HG02973 (cell line): ENCODE measurements at regions not wholly inside any gene's neighbourhood (a gene's known extent, or its start where the extent isn't known, plus 50 kb on each side); places are given as distances from the start of the nearest gene placed in this dataset.
"Not testable (repeated sequence)": the region's sequence is repeated elsewhere in the genome, so short reads cannot be mapped to it uniquely, and the experiment has no call there.

Experiments
- ATAC-seq: cut with Tn5 transposase; IDR thresholded peaks from one replicate; pipeline ENCODE4 v1.9.1; 2021; ENCODE audit warnings: moderate library complexity; ENCODE audit not compliant: unreplicated experiment

DNA sequence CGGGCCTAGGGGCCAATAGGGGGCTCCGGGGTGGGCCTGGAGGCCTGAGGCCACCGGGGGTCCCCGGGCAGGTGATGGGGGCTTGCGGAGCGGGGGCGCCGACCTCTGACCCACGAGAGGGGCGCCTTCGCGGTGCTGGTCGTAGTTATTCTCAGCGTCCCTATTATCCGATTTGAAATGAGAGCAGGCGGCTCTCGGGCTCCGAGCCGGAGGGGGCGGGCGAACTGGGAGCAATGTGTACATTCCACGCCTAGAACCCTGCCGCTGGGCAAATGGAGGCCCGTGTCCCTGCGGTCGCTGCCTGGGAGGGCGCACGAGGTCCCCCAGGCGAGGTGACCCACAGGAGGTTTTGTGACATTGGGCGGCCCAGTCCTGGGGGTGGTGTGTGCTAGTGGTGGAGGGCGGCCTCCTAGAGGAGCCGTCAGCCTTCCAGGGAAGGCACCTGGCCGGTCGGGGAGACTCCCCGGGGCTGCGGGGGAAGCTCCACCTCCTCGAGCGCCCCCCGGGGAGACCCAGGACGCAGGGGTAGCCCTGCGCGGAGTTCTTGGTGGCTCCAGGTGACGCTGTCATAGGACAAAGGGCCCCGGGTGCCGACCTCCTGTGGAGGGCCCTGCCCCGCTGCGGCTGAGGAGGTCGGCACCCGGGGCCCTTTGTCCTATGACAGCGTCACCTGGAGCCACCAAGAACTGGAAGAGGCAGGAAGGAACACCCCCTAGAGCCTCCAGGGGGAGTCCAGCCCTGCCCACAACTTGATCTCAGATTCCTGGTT, 102.6 kb upstream of the PRKX start:
- ATAC-seq, result no peak

DNA sequence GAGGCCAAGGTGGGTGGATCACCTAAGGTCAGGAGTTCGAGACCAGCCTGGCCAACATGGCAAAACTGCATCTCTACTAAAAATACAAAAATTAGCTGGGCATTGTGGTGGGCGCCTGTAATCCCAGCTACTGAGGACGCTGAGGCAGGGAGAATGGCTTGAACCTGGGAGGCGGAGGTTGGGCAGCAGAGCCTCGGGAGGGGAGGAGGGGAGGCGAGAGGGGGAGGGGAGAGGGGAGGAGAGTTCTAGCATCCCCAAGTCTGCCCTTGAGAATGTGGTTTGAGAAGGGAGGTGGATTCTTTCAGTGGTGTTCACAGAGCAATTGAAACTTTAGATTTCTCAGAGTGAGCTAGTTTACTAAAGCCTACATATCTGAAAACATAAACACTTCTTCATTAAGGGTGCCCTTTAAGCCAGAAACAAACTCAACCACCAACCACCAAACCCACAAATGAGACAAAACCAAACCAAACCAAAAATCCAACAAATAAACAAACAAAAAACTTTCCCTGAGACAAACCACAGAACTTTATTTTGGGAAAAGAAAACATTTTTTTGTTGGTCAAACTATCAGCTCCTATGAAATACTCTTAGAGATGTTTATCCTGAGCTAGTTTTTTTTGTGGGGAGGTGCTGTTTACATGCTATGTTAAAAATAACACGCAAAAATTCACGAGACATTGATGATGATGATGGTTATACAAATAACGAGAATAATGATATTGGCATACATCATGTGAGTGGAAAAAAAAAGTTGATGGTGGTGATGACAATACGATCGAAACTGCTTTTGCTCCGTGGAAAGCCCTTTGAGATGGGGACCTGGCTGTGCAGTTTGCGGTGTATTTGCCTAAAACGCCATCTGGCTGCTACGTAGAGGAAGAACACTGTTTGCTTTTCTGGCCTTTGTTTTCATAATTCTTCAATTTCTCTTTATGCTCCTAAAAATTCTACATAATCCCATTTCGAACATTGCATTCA, 98.2 kb upstream of the PRKX start:
- no peak for ATAC-seq

GRCh38 chrX:3807906-3808305, 94.5 kb upstream of the PRKX start:
- ATAC-seq, result no peak

- ATAC-seq, result no peak
Observed at GRCh38 chrX:3806630-3807029, 93.2 kb upstream of the PRKX start.

DNA sequence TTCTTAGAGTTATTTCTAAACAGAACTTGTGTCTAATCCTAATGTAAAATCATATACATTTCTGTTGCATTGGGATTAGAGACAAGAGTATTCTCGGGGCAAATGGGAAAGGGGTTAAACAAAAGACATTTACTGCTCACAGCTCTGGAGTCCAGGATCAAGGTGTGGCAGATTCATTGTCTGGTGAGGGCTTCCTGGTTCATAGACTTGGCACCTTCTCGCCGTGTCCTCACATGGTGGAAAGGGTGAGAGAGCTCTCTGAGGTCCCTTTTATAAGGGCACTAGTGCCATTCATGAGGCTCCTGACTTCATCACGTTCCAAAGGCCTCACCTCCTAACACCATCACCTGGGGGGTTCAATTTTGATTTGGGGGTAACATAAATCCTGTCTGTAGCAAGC, 90.3 kb upstream of the PRKX start:
- ATAC-seq, result no peak

- ATAC-seq, result no peak
Observed at GRCh38 chrX:3803305-3803704, 89.9 kb upstream of the PRKX start.

- ATAC-seq, result not testable (repeated sequence)
Observed at GRCh38 chrX:3795411-3795810, 82.0 kb upstream of the PRKX start.

- no peak for ATAC-seq
Observed at GRCh38 chrX:3791449-3791848, 78.0 kb upstream of the PRKX start.

GRCh38 chrX:3788494-3789233, 75.2 kb upstream of the PRKX start:
- no peak for ATAC-seq

- ATAC-seq, result no peak
Observed at GRCh38 chrX:3787856-3788255, 74.4 kb upstream of the PRKX start.

DNA sequence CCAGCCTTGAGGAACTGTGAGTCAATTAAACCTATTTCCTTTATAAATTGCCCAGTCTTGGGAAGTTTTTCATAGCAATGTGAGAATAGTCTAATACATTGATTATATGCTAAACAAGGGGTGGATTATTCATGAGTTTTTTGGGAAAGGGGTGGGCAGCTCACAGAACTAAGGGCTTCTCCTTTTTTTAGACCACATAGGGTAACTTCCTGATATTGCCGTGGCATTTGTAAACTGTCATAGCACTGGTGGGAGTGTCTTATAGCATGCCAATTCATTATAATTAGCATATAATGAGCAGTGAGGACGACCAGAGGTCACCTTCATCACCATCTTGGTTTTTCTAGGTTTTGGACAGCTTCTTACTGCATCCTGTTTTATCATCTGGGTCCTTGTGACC, 72.4 kb upstream of the PRKX start:
- ATAC-seq, result not testable (repeated sequence)

GRCh38 chrX:3780564-3780963, 67.1 kb upstream of the PRKX start:
- no peak for ATAC-seq

DNA sequence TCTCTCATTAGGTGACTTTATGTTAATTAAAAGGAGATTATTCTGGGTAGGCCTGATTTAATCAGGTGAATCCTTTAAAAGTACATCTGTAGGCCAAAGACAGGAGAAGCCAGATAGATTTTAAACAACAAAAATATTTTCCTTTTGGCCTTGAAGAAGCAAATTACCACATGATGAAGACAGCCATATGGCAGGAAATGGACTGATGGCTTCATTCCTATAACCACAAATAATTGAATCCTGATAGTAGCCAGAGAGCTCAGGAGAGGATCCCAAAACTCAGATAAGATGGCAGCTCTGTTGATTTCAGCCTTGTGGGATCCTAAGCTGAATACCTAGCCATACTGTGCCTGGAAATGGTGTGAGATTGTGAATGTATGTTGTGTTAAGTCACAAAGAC, 66.1 kb upstream of the PRKX start:
- ATAC-seq, result no peak

DNA sequence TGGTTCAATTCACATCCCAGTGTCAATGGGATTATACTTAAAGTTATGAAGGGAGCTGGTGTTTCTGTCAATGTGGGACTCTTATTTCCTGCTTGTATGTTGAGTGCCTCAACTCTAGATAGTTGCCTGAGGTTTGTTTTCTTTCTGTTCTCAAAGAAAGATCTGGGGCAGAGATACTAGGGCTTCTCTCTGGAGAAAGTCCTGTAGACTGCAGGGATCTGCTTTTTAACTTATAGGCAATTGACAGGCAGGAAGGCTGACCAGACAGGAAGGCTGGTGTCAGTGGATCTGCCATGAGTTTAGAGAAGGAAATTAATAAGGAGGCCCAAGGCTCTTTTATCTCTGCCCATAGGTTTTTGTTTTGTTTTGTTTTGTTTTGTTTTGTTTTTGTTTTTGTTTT, 64.0 kb upstream of the PRKX start:
- no peak for ATAC-seq

DNA sequence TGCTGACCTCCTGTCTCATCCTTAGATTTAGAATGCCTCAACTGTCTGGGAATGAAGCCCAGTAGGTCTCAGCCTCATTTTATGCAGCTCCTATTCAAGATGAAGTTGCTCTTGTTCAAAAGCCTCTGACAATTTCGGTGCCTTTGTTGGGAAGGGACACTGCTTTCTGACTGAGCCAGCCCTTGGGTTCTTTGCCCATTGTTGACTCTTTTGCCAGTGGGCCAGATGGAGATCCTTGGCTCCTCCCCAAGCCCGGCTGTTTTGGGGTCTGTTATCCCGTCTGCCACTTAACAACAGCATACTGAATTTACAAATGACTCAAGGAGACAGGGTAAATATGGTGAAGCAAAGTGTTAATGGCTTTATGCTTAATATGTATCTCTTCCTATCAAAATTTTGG, 58.3 kb upstream of the PRKX start:
- no peak for ATAC-seq

- no peak for ATAC-seq
Observed at GRCh38 chrX:3768881-3769280, 55.4 kb upstream of the PRKX start.
